ENCODE measurements at regions not wholly inside any gene's neighbourhood (a gene's known extent, or its start where the extent isn't known, plus 50 kb on each side); places are given as distances from the start of the nearest gene placed in this dataset.

- TF ChIP-seq CTCF (IDR thresholded peaks at IDR 0.05), result no peak
Measured at GRCh38 chr1:10903421-10903820, 107.0 kb upstream of the CASZ1 start.

GRCh38 chr1:10903821-10904220 lies 107.4 kb upstream of the CASZ1 start:
- Mint-ChIP-seq H3K9me3 (no peaks in the 10 kb centered on the region), H3K4me1 (ENCODE audit: low read depth) (peaks cover 7% of the 10 kb centered on the region), H3K27ac (no peak overlapping the region), H3K27me3 (ENCODE audit: insufficient read depth) (peaks cover 42% of the 10 kb centered on the region), H3K36me3 (ENCODE audit: low read depth) (no peaks in the 10 kb centered on the region), H3K4me3 (no peak overlapping the region)
- no peak for TF ChIP-seq CTCF (IDR thresholded peaks at IDR 0.05)
- DNase-seq, result no peak

More at GRCh38 chr1:10903421-10903820, 107.0 kb upstream of the CASZ1 start:
- H3K9me3 Mint-ChIP-seq, result no peaks in the 10 kb centered on the region
- no peak overlapping the region for H3K27ac Mint-ChIP-seq
- H3K4me1 Mint-ChIP-seq (ENCODE audit: low read depth), result peaks cover 7% of the 10 kb centered on the region
- no peak overlapping the region for H3K4me3 Mint-ChIP-seq
- peaks cover 38% of the 10 kb centered on the region for H3K27me3 Mint-ChIP-seq (ENCODE audit: insufficient read depth)
- no peak for DNase-seq
- no peaks in the 10 kb centered on the region for H3K36me3 Mint-ChIP-seq (ENCODE audit: low read depth)

- TF ChIP-seq CTCF (IDR thresholded peaks at IDR 0.05), result no peak
- DNase-seq, result no peak
- Mint-ChIP-seq H3K36me3 (ENCODE audit: low read depth) (no peaks in the 10 kb centered on the region), H3K4me1 (ENCODE audit: low read depth) (peaks cover 7% of the 10 kb centered on the region), H3K27me3 (ENCODE audit: insufficient read depth) (peaks cover 36% of the 10 kb centered on the region), H3K4me3 (no peak overlapping the region), H3K27ac (no peak overlapping the region), H3K9me3 (no peaks in the 10 kb centered on the region)
Measured at GRCh38 chr1:10904396-10905358, 107.8 kb upstream of the TARDBP start.

GRCh38 chr1:10905841-10906655 lies 106.4 kb upstream of the TARDBP start:
- H3K27ac Mint-ChIP-seq, result no peak overlapping the region
- H3K4me1 Mint-ChIP-seq (ENCODE audit: low read depth), result peaks cover 1% of the 10 kb centered on the region
- no peaks in the 10 kb centered on the region for H3K9me3 Mint-ChIP-seq
- TF ChIP-seq CTCF (IDR thresholded peaks at IDR 0.05), result no peak
- H3K4me3 Mint-ChIP-seq, result no peak overlapping the region
- DNase-seq, result no peak
- H3K36me3 Mint-ChIP-seq (ENCODE audit: low read depth), result no peaks in the 10 kb centered on the region
- H3K27me3 Mint-ChIP-seq (ENCODE audit: insufficient read depth), result peaks cover 36% of the 10 kb centered on the region

GRCh38 chr1:10906866-10907519 lies 105.5 kb upstream of the TARDBP start:
- Mint-ChIP-seq H3K4me1 (ENCODE audit: low read depth) (no peaks in the 10 kb centered on the region), H3K27me3 (ENCODE audit: insufficient read depth) (peaks cover 40% of the 10 kb centered on the region), H3K4me3 (no peak overlapping the region), H3K27ac (no peak overlapping the region), H3K9me3 (no peaks in the 10 kb centered on the region), H3K36me3 (ENCODE audit: low read depth) (no peaks in the 10 kb centered on the region)
- DNase-seq, result no peak
- TF ChIP-seq CTCF (IDR thresholded peaks at IDR 0.05), result no peak

Data from HFFc6 (cell line).